Keratinocyte (primary cell): ENCODE measurements at regions not wholly inside any gene's neighbourhood (a gene's known extent, or its start where the extent isn't known, plus 50 kb on each side); places are given as distances from the start of the nearest gene placed in this dataset.

Experiments used
- DNase-seq: peaks from one replicate; pipeline ENCODE4 v3.0.0-alpha.2; 2011; ENCODE audit warnings: low read depth, missing footprints, low spot score
- FAIRE-seq: peaks from 2 replicates; lab custom pipeline; 2011; peaks lifted over from hg19 to GRCh38; lab: Jason Lieb, UNC
- H2AFZ ChIP-seq: 2 replicates; pipeline ENCODE4 v1.6.0; 2012; ENCODE audit warnings: low read length, control low read depth, inconsistent platforms; ENCODE audit not compliant: control insufficient read depth
- H3K27ac ChIP-seq: 2 replicates; pipeline ENCODE4 v1.5.1; 2011; ENCODE audit warnings: low read length; ENCODE audit not compliant: control insufficient read depth, insufficient read depth
- H3K27me3 ChIP-seq: 3 replicates; pipeline ENCODE4 v1.6.0; 2011; ENCODE audit warnings: low read length; ENCODE audit not compliant: control insufficient read depth, insufficient read depth; ENCODE audit errors: extremely low read depth
- H3K36me3 ChIP-seq, 2 experiments: 2 replicates in 1 of 2; 3 replicates in 1 of 2; pipeline ENCODE4 v1.5.1; 2011; ENCODE audit warnings: low read length in 2 of 2, mild to moderate bottlenecking in 1 of 2; ENCODE audit not compliant: control insufficient read depth in 2 of 2, insufficient read depth in 2 of 2; ENCODE audit errors: extremely low read depth in 1 of 2
- H3K4me1 ChIP-seq: 3 replicates; pipeline ENCODE4 v1.5.1; 2011; ENCODE audit warnings: low read length; ENCODE audit not compliant: control insufficient read depth, insufficient read depth; ENCODE audit errors: extremely low read depth
- H3K4me2 ChIP-seq: 3 replicates; pipeline ENCODE4 v1.6.0; 2011; ENCODE audit warnings: low read depth, low read length; ENCODE audit not compliant: control insufficient read depth, insufficient read depth; ENCODE audit errors: extremely low read depth
- H3K4me3 ChIP-seq, 3 experiments: fragments of 200-600 bp in 1 of 3; sonication (generic) in 1 of 3; 2 replicates in 2 of 3; 3 replicates in 1 of 3; pipeline ENCODE4 v1.5.1; 2011 to 2016; ENCODE audit warnings: low read length in 3 of 3, mild to moderate bottlenecking in 3 of 3, control low read depth in 2 of 3, inconsistent platforms in 1 of 3, low read depth in 1 of 3, mixed read lengths in 1 of 3, mixed run types in 1 of 3, moderate library complexity in 1 of 3; ENCODE audit not compliant: control insufficient read depth in 2 of 3, insufficient read depth in 2 of 3; ENCODE audit errors: extremely low read depth in 1 of 3
- H3K79me2 ChIP-seq: 2 replicates; pipeline ENCODE4 v1.6.0; 2012; ENCODE audit warnings: low read length; ENCODE audit not compliant: control insufficient read depth, insufficient read depth
- H3K9ac ChIP-seq: 3 replicates; pipeline ENCODE4 v1.6.0; 2011; ENCODE audit warnings: low read length; ENCODE audit not compliant: control insufficient read depth, insufficient read depth; ENCODE audit errors: extremely low read depth
- H3K9me1 ChIP-seq: 3 replicates; pipeline ENCODE4 v1.6.0; 2011; ENCODE audit warnings: low read length; ENCODE audit not compliant: control insufficient read depth, insufficient read depth; ENCODE audit errors: extremely low read depth
- H3K9me3 ChIP-seq: 2 replicates; pipeline ENCODE4 v1.5.1; 2012; ENCODE audit warnings: low read depth, low read length; ENCODE audit not compliant: control insufficient read depth
- H4K20me1 ChIP-seq: 3 replicates; pipeline ENCODE4 v1.6.0; 2011; ENCODE audit warnings: low read length; ENCODE audit not compliant: control insufficient read depth, insufficient read depth; ENCODE audit errors: extremely low read depth
- EZH2 ChIP-seq: IDR thresholded peaks from one replicate; pipeline ENCODE4 v1.6.1; 2012; ENCODE audit warnings: inconsistent platforms, mild to moderate bottlenecking, low read length, moderate library complexity
- dilution Hi-C: fragments of 300-500 bp; cut with MboI; formaldehyde crosslinking; loops from one replicate; pipeline ENCODE4 v1.7.0; 2020; ENCODE audit warnings: low sequenced_read_pairs; ENCODE audit not compliant: extremely low pct_ligation_motif_present
- TF ChIP-seq, protein P1 (sequence below), 3 experiments: IDR thresholded peaks in 1 of 3; conservative IDR thresholded peaks in 1 of 3; optimal IDR thresholded peaks in 1 of 3; 2 replicates in 2 of 3; 3 replicates in 1 of 3; pipeline versions ENCODE3 to v1.5.1; 2011; ENCODE audit warnings: low read length in 3 of 3, mild to moderate bottlenecking in 3 of 3, moderate library complexity in 2 of 3, control low read depth in 1 of 3, inconsistent platforms in 1 of 3; ENCODE audit not compliant: insufficient read depth in 2 of 3; ENCODE audit errors: extremely low read depth in 1 of 3

DNA sequence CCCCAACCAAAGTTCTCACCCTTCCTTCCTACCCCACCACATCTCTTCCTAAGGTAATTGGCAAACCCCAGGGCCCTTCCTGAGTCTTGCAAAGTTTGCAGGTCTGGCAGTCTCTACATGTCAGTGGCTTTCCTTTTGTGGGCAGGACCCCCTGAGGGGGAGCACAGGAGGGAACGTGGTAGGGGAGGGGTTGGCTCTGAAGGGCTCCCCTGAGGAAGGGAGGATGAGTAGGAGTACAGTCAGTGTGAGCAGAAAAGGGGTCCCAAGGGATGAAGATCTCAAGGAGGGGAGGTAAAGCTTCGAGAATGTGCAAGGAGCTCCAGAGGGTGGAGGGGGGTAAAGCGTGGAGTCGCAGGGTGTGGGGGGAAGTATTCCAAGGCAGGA, 206.9 kb downstream of the RAB11FIP4 start:
- Histone ChIP-seq H3K27me3 (no peaks in the 10 kb centered on the region), H3K79me2 (no peaks in the 10 kb centered on the region), H3K9ac (no peak overlapping the region), H4K20me1 (no peaks in the 10 kb centered on the region), H3K27ac (no peak overlapping the region), H3K36me3 (no peaks in the 10 kb centered on the region), H3K4me2 (no peak overlapping the region), H3K4me1 (peaks cover 41% of the 10 kb centered on the region), H3K9me1 (no peaks in the 10 kb centered on the region), H3K4me3 (no peak overlapping the region), H3K9me3 (no peaks in the 10 kb centered on the region), H2AFZ (no peak overlapping the region)
- no peak for DNase-seq
- dilution Hi-C loops = loop anchor here (25.0 kb wide), 1 partner anchor 89 kb away; no protein-coding TSS in a partner anchor
- TF ChIP-seq EZH2 = no peak
- TF ChIP-seq, protein P1, sequence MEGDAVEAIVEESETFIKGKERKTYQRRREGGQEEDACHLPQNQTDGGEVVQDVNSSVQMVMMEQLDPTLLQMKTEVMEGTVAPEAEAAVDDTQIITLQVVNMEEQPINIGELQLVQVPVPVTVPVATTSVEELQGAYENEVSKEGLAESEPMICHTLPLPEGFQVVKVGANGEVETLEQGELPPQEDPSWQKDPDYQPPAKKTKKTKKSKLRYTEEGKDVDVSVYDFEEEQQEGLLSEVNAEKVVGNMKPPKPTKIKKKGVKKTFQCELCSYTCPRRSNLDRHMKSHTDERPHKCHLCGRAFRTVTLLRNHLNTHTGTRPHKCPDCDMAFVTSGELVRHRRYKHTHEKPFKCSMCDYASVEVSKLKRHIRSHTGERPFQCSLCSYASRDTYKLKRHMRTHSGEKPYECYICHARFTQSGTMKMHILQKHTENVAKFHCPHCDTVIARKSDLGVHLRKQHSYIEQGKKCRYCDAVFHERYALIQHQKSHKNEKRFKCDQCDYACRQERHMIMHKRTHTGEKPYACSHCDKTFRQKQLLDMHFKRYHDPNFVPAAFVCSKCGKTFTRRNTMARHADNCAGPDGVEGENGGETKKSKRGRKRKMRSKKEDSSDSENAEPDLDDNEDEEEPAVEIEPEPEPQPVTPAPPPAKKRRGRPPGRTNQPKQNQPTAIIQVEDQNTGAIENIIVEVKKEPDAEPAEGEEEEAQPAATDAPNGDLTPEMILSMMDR (optimal IDR thresholded peaks at IDR 0.05 in 1 of 3, IDR thresholded peaks at IDR 0.05 in 1 of 3, conservative IDR thresholded peaks at IDR 0.05 in 1 of 3; ENCODE audit: extremely low read depth in 1 of 3, insufficient read depth in 2 of 3, low read length in 3 of 3) = no peak
- no peak for FAIRE-seq

DNA sequence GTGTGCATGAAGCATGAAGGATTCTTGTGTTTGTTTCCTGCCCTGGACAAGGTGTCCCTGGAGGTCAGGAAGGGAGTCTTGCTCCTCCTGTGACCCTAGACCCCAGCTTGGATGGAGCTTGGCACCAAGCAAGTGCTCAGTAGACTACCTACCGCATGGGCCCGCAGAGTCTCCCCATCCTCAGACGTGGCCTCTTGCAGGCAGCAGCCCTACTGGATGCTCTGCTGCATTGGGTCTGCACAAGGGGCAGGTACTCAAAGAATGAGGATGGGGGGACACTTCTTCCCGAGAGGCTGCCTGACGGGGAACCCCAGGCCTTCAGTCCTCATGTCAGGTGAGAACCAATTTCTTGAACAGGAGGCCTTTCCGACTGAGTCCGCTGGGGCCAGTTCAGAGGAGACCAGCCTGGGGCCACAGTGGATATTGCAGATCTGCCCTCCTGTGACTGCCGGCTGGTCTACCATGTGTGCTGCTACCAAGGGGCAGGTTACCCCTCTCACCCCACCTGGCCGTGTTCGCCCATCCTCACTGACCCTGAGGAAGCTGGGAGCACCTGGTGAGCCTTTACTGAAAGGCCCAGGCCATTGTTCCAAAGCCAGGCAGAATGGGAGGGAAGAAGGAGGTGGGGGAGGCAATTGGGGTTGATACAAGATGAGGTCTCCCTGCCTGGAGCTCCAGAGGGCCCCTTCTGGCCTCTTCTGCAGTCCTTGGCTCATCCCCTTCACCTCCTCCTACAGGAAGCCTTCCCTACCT, 206.3 kb downstream of the RAB11FIP4 start:
- no peak overlapping the region for H3K4me3 ChIP-seq
- no peak overlapping the region for H3K9ac ChIP-seq
- H3K9me3 ChIP-seq = no peaks in the 10 kb centered on the region
- no peaks in the 10 kb centered on the region for H3K27me3 ChIP-seq
- dilution Hi-C loops = loop anchor here (25.0 kb wide), 1 partner anchor 89 kb away; no protein-coding TSS in a partner anchor
- H3K36me3 ChIP-seq = no peaks in the 10 kb centered on the region
- H4K20me1 ChIP-seq = no peaks in the 10 kb centered on the region
- H3K4me1 ChIP-seq = peaks cover 42% of the 10 kb centered on the region
- TF ChIP-seq EZH2 = no peak
- TF ChIP-seq, protein P1 (optimal IDR thresholded peaks at IDR 0.05 in 1 of 3, IDR thresholded peaks at IDR 0.05 in 1 of 3, conservative IDR thresholded peaks at IDR 0.05 in 1 of 3; ENCODE audit: extremely low read depth in 1 of 3, insufficient read depth in 2 of 3, low read length in 3 of 3) = no peak
- no peak for DNase-seq
- H3K79me2 ChIP-seq = no peaks in the 10 kb centered on the region
- no peak overlapping the region for H2AFZ ChIP-seq
- no peak overlapping the region for H3K27ac ChIP-seq
- H3K9me1 ChIP-seq = no peaks in the 10 kb centered on the region
- H3K4me2 ChIP-seq = no peak overlapping the region
- FAIRE-seq = no peak
